ENCODE measurements at regions not wholly inside any gene's neighbourhood (a gene's known extent, or its start where the extent isn't known, plus 50 kb on each side); places are given as distances from the start of the nearest gene placed in this dataset.

- Histone ChIP-seq H3K9me3 (no peaks in the 10 kb centered on the region), H3K4me3 (no peak overlapping the region), H3K27me3 (no peaks in the 10 kb centered on the region), H3K9ac (ENCODE audit: low read depth in 2 of 2, low read length in 2 of 2) (no peak overlapping the region), H3K27ac (no peak overlapping the region), H3K36me3 (no peaks in the 10 kb centered on the region), H3K4me1 (no peaks in the 10 kb centered on the region)
- no peak for DNase-seq
- intact Hi-C loops (cut with DNase I): no loop called here
- TF ChIP-seq CTCF (IDR thresholded peaks at IDR 0.05): no peak
These were observed 486.8 kb downstream of the FOXO1 start for GRCh38 chr13:40179445-40180281.

GRCh38 chr13:40180776-40181175, 485.7 kb downstream of the FOXO1 start:
- Histone ChIP-seq H3K36me3 (no peaks in the 10 kb centered on the region), H3K4me3 (no peak overlapping the region), H3K9me3 (no peaks in the 10 kb centered on the region), H3K9ac (ENCODE audit: low read depth in 2 of 2, low read length in 2 of 2) (no peak overlapping the region), H3K4me1 (no peaks in the 10 kb centered on the region), H3K27ac (no peak overlapping the region), H3K27me3 (no peaks in the 10 kb centered on the region)
- DNase-seq: no peak
- TF ChIP-seq CTCF (IDR thresholded peaks at IDR 0.05): no peak
- intact Hi-C loops (cut with DNase I): no loop called here

GRCh38 chr13:40181203-40181845, 485.1 kb downstream of the FOXO1 start:
- intact Hi-C loops (cut with DNase I): no loop called here
- Histone ChIP-seq H3K4me3 (no peak overlapping the region), H3K9me3 (no peaks in the 10 kb centered on the region), H3K36me3 (no peaks in the 10 kb centered on the region), H3K9ac (ENCODE audit: low read depth in 2 of 2, low read length in 2 of 2) (no peak overlapping the region), H3K27ac (no peak overlapping the region), H3K4me1 (no peaks in the 10 kb centered on the region), H3K27me3 (no peaks in the 10 kb centered on the region)
- DNase-seq: no peak
- no peak for TF ChIP-seq CTCF (IDR thresholded peaks at IDR 0.05)

GRCh38 chr13:40182591-40182990, 483.9 kb downstream of the FOXO1 start:
- H3K27ac ChIP-seq: no peak overlapping the region
- H3K9me3 ChIP-seq: no peaks in the 10 kb centered on the region
- no peaks in the 10 kb centered on the region for H3K27me3 ChIP-seq
- no peaks in the 10 kb centered on the region for H3K36me3 ChIP-seq
- H3K4me3 ChIP-seq: no peak overlapping the region
- H3K4me1 ChIP-seq: no peaks in the 10 kb centered on the region
- H3K9ac ChIP-seq (ENCODE audit: low read depth in 2 of 2, low read length in 2 of 2): no peak overlapping the region
- no peak for TF ChIP-seq CTCF (IDR thresholded peaks at IDR 0.05)
- intact Hi-C loops (cut with DNase I): no loop called here
- no peak for DNase-seq

GRCh38 chr13:40185414-40185813, 481.0 kb downstream of the FOXO1 start:
- intact Hi-C loops (cut with DNase I): no loop called here
- Histone ChIP-seq H3K4me1 (no peaks in the 10 kb centered on the region), H3K9me3 (no peaks in the 10 kb centered on the region), H3K9ac (ENCODE audit: low read depth in 2 of 2, low read length in 2 of 2) (no peak overlapping the region), H3K27me3 (no peaks in the 10 kb centered on the region), H3K4me3 (no peak overlapping the region), H3K36me3 (no peaks in the 10 kb centered on the region), H3K27ac (no peak overlapping the region)
- TF ChIP-seq CTCF (IDR thresholded peaks at IDR 0.05): no peak
- no peak for DNase-seq

Measured in colonic mucosa (tissue), 4 donors.